Endothelial cell of umbilical vein (primary cell): ENCODE measurements at regions not wholly inside any gene's neighbourhood (a gene's known extent, or its start where the extent isn't known, plus 50 kb on each side); places are given as distances from the start of the nearest gene placed in this dataset.
"Not testable (repeated sequence)": the region's sequence is repeated elsewhere in the genome, so short reads cannot be mapped to it uniquely, and the experiment has no call there.

Experiments
- BruUV-seq: library from RNA; stranded (reverse); fragments of 400-500 nt; replicated peaks from 2 replicates; lab custom pipeline; 2021; lab: Mats Ljungman, UMichigan
- CTCF ChIA-PET: fragments of 300-600, 350-600 bp; sonication (Branson Sonifier 250); formaldehyde crosslinking; loops from one replicate; lab custom pipeline; 2021; ENCODE audit warnings: antibody characterized with exemption, inconsistent platforms; lab: Charles Lee
- POLR2A ChIA-PET: fragments of 300-600, 350-600 bp; sonication (Branson Sonifier 250); formaldehyde crosslinking; loops from one replicate; lab custom pipeline; 2021; ENCODE audit warnings: antibody characterized with exemption, inconsistent platforms; lab: Charles Lee
- DNase-seq: peaks from one replicate; pipeline ENCODE4 v3.0.0-alpha.2; 2011; ENCODE audit warnings: low read depth, low spot score
- FAIRE-seq: peaks from 2 replicates; lab custom pipeline; 2011; peaks lifted over from hg19 to GRCh38; lab: Jason Lieb, UNC
- H2AFZ ChIP-seq: 2 replicates; pipeline ENCODE4 v1.6.0; 2012; ENCODE audit warnings: low read depth, low read length, control low read depth, inconsistent platforms
- H3K27ac ChIP-seq: 2 replicates; pipeline ENCODE4 v1.5.1; 2011; ENCODE audit warnings: low read depth, mild to moderate bottlenecking, control low read depth, low read length, moderate library complexity; ENCODE audit not compliant: insufficient read depth
- H3K27me3 ChIP-seq, 2 experiments: 2 replicates each; pipeline versions ENCODE4 v1.6.0 to v1.6.1; 2011; ENCODE audit warnings: low read length in 2 of 2, mixed read lengths in 1 of 2; ENCODE audit not compliant: control insufficient read depth in 2 of 2, insufficient read depth in 2 of 2
- H3K36me3 ChIP-seq, 2 experiments: 2 replicates in 1 of 2; 3 replicates in 1 of 2; pipeline ENCODE4 v1.5.1; 2011; ENCODE audit warnings: low read length in 2 of 2, mild to moderate bottlenecking in 1 of 2, moderate library complexity in 1 of 2; ENCODE audit not compliant: control insufficient read depth in 2 of 2, insufficient read depth in 2 of 2; ENCODE audit errors: extremely low read depth in 1 of 2
- H3K4me1 ChIP-seq: 3 replicates; pipeline ENCODE4 v1.5.1; 2011; ENCODE audit warnings: mild to moderate bottlenecking, low read length; ENCODE audit not compliant: control insufficient read depth, insufficient read depth; ENCODE audit errors: extremely low read depth
- H3K4me2 ChIP-seq: 2 replicates; pipeline ENCODE4 v1.6.1; 2011; ENCODE audit warnings: low read length, control low read depth, mixed read lengths; ENCODE audit not compliant: insufficient read depth
- H3K4me3 ChIP-seq, 3 experiments: fragments of 200-600 bp in 1 of 3; sonication (generic), shearing (Covaris generic) in 1 of 3; replicated peaks in 1 of 3; 2 replicates each; pipeline ENCODE4 v1.5.1; 2011 to 2016; ENCODE audit warnings: control low read depth in 3 of 3, low read length in 3 of 3, mild to moderate bottlenecking in 2 of 3, inconsistent platforms in 1 of 3, low read depth in 1 of 3, moderate library complexity in 1 of 3; ENCODE audit not compliant: insufficient read depth in 1 of 3
- H3K79me2 ChIP-seq: 2 replicates; pipeline ENCODE4 v1.6.0; 2012; ENCODE audit warnings: low read length, inconsistent platforms; ENCODE audit not compliant: control insufficient read depth, insufficient read depth
- H3K9ac ChIP-seq: replicated peaks from 2 replicates; pipeline ENCODE3; 2011; ENCODE audit warnings: low read length, control low read depth; ENCODE audit not compliant: insufficient read depth; ENCODE audit errors: extremely low read depth
- H3K9me1 ChIP-seq: replicated peaks from 3 replicates; pipeline ENCODE4 v1.6.0; 2011; ENCODE audit warnings: mild to moderate bottlenecking, low read length; ENCODE audit not compliant: control insufficient read depth, insufficient read depth; ENCODE audit errors: extremely low read depth
- H3K9me3 ChIP-seq: replicated peaks from 2 replicates; pipeline ENCODE4 v1.5.1; 2012; ENCODE audit warnings: low read length, inconsistent platforms; ENCODE audit not compliant: control insufficient read depth, insufficient read depth
- H4K20me1 ChIP-seq: replicated peaks from 2 replicates; pipeline ENCODE3; 2011; ENCODE audit warnings: mild to moderate bottlenecking, low read length; ENCODE audit not compliant: control insufficient read depth, insufficient read depth; ENCODE audit errors: extremely low read depth
- dilution Hi-C: fragments of 300-500 bp; cut with MboI; formaldehyde crosslinking; loops from one replicate; pipeline ENCODE4 v1.15.0; 2019; ENCODE audit warnings: low sequenced_read_pairs; ENCODE audit not compliant: extremely low pct_ligation_motif_present
- intact Hi-C: fragments of 100-400 bp; cut with micrococcal nuclease; formaldehyde crosslinking; loops from one replicate; pipeline ENCODE4 v1.10.0; 2022

- H3K36me3 ChIP-seq, H4K20me1 ChIP-seq, BruUV-seq, FAIRE-seq, H3K9me1 ChIP-seq, H2AFZ ChIP-seq, H3K4me1 ChIP-seq, H3K27ac ChIP-seq, intact Hi-C loops, H3K4me3 ChIP-seq, H3K9ac ChIP-seq, POLR2A ChIA-PET, CTCF ChIA-PET, H3K79me2 ChIP-seq, H3K9me3 ChIP-seq, DNase-seq, dilution Hi-C loops, H3K27me3 ChIP-seq, H3K4me2 ChIP-seq: not testable (repeated sequence)
These were observed 4482.2 kb upstream of the TPTE start for GRCh38 chr21:6039224-6039623.

DNA sequence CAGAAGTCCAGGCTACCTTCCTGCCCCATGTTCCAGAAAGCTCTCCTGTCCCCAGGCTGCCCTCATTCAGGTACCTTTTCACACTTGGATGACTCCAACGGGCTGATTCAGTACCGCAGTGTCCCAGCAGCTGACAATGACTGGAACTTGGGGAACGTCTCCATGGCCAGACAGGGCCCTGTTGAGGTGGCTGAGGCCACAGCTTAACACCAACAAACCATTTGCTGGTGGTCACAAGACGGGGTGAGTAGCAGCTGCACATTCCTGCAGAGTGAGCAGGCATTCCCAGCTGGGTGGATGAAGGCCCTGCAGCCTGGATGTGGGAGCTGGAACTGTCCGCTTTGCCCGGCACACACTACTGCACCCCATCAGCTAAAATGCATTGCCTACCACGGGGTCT, 4481.3 kb upstream of the TPTE start:
- H2AFZ ChIP-seq, dilution Hi-C loops, intact Hi-C loops, H3K9ac ChIP-seq, H3K36me3 ChIP-seq, BruUV-seq, FAIRE-seq, H3K9me1 ChIP-seq, H3K4me2 ChIP-seq, H3K27me3 ChIP-seq, POLR2A ChIA-PET, H3K4me3 ChIP-seq, CTCF ChIA-PET, H3K9me3 ChIP-seq, H3K27ac ChIP-seq, H3K4me1 ChIP-seq, H3K79me2 ChIP-seq, H4K20me1 ChIP-seq, DNase-seq: not testable (repeated sequence)

GRCh38 chr21:6043430-6044275, 4477.7 kb upstream of the TPTE start:
- H3K27ac ChIP-seq, H3K4me1 ChIP-seq, intact Hi-C loops, FAIRE-seq, CTCF ChIA-PET, dilution Hi-C loops, H3K9ac ChIP-seq, H3K79me2 ChIP-seq, POLR2A ChIA-PET, H3K4me3 ChIP-seq, H3K36me3 ChIP-seq, H3K27me3 ChIP-seq, H3K9me3 ChIP-seq, DNase-seq, H3K9me1 ChIP-seq, BruUV-seq, H2AFZ ChIP-seq, H4K20me1 ChIP-seq, H3K4me2 ChIP-seq: not testable (repeated sequence)

GRCh38 chr21:6044695-6045094, 4476.7 kb upstream of the TPTE start:
- H3K4me2 ChIP-seq, H3K4me1 ChIP-seq, H3K27me3 ChIP-seq, H3K36me3 ChIP-seq, FAIRE-seq, H3K9ac ChIP-seq, H4K20me1 ChIP-seq, dilution Hi-C loops, H2AFZ ChIP-seq, DNase-seq, H3K79me2 ChIP-seq, H3K9me3 ChIP-seq, BruUV-seq, intact Hi-C loops, POLR2A ChIA-PET, H3K4me3 ChIP-seq, H3K9me1 ChIP-seq, CTCF ChIA-PET, H3K27ac ChIP-seq: not testable (repeated sequence)
